ENCODE measurements at regions not wholly inside any gene's neighbourhood (a gene's known extent, or its start where the extent isn't known, plus 50 kb on each side); places are given as distances from the start of the nearest gene placed in this dataset.
A peak's percentile ranks its signal among the peaks of the same experiment; 100 is the strongest.
"Not testable (repeated sequence)": the region's sequence is repeated elsewhere in the genome, so short reads cannot be mapped to it uniquely, and the experiment has no call there.

GRCh38 chr6:27795697-27796494 is 116.3 kb downstream of the OR2B2 start:
- H3K4me1 ChIP-seq = peaks cover 8% of the 10 kb centered on the region
- no peaks in the 10 kb centered on the region for H3K27me3 ChIP-seq
- intact Hi-C loops (cut with DNase I) = loop anchor here (5.0 kb wide), 2 partner anchors 39 to 101 kb away; no protein-coding TSS in a partner anchor
- no peaks in the 10 kb centered on the region for H3K36me3 ChIP-seq
- no peak overlapping the region for H3K4me3 ChIP-seq
- no peak overlapping the region for H3K27ac ChIP-seq
- no peak overlapping the region for H3K9ac ChIP-seq (ENCODE audit: low read depth in 2 of 2, low read length in 2 of 2)
- peak; percentile 88 for DNase-seq
- no peaks in the 10 kb centered on the region for H3K9me3 ChIP-seq
- TF ChIP-seq CTCF (IDR thresholded peaks at IDR 0.05) = peak; percentile 88

- Histone ChIP-seq H3K36me3 (no peaks in the 10 kb centered on the region), H3K4me1 (peaks cover 8% of the 10 kb centered on the region), H3K9me3 (no peaks in the 10 kb centered on the region), H3K4me3 (peak overlapping the region; percentile 38), H3K9ac (ENCODE audit: low read depth in 2 of 2, low read length in 2 of 2) (peak overlapping the region; percentile 33 to 74), H3K27ac (peak overlapping the region; percentile 79), H3K27me3 (no peaks in the 10 kb centered on the region)
- peak; percentile 53 for DNase-seq
- intact Hi-C loops (cut with DNase I) = no loop called here
- no peak for TF ChIP-seq CTCF (IDR thresholded peaks at IDR 0.05)
These were observed 120.8 kb downstream of the OR2B2 start for GRCh38 chr6:27791182-27791943.

- H3K9ac ChIP-seq (ENCODE audit: low read depth in 2 of 2, low read length in 2 of 2); H3K27ac ChIP-seq; H3K4me3 ChIP-seq; H3K4me1 ChIP-seq; H3K9me3 ChIP-seq; DNase-seq; intact Hi-C loops (cut with DNase I); H3K27me3 ChIP-seq; H3K36me3 ChIP-seq: not testable (repeated sequence)
These were observed 123.8 kb downstream of the OR2B2 start for GRCh38 chr6:27788376-27788775.

- Histone ChIP-seq H3K4me3 (no peak overlapping the region), H3K9ac (ENCODE audit: low read depth in 2 of 2, low read length in 2 of 2) (no peak overlapping the region), H3K27me3 (no peaks in the 10 kb centered on the region), H3K4me1 (no peaks in the 10 kb centered on the region), H3K9me3 (no peaks in the 10 kb centered on the region), H3K27ac (no peak overlapping the region), H3K36me3 (no peaks in the 10 kb centered on the region)
- DNase-seq = no peak
- intact Hi-C loops (cut with DNase I) = no loop called here
- no peak for TF ChIP-seq CTCF (IDR thresholded peaks at IDR 0.05)
These were observed 126.1 kb downstream of the OR2B2 start for GRCh38 chr6:27786048-27786447.

GRCh38 chr6:27785294-27785693 is 126.9 kb downstream of the OR2B2 start:
- H3K9ac ChIP-seq (ENCODE audit: low read depth in 2 of 2, low read length in 2 of 2) = no peak overlapping the region
- H3K36me3 ChIP-seq = no peaks in the 10 kb centered on the region
- no peak overlapping the region for H3K4me3 ChIP-seq
- intact Hi-C loops (cut with DNase I) = no loop called here
- no peaks in the 10 kb centered on the region for H3K9me3 ChIP-seq
- no peaks in the 10 kb centered on the region for H3K27me3 ChIP-seq
- no peak for TF ChIP-seq CTCF (IDR thresholded peaks at IDR 0.05)
- peak overlapping the region; percentile 56 for H3K27ac ChIP-seq
- DNase-seq = no peak
- H3K4me1 ChIP-seq = no peaks in the 10 kb centered on the region

GRCh38 chr6:27782748-27783147 is 129.4 kb downstream of the OR2B2 start:
- no peak for TF ChIP-seq CTCF (IDR thresholded peaks at IDR 0.05)
- intact Hi-C loops (cut with DNase I) = no loop called here
- Histone ChIP-seq H3K9ac (ENCODE audit: low read depth in 2 of 2, low read length in 2 of 2) (peak overlapping the region in 1 of 2 donors; percentile 71), H3K4me1 (no peaks in the 10 kb centered on the region), H3K36me3 (no peaks in the 10 kb centered on the region), H3K27ac (peak overlapping the region; percentile 86), H3K27me3 (no peaks in the 10 kb centered on the region), H3K9me3 (no peaks in the 10 kb centered on the region), H3K4me3 (no peak overlapping the region)
- DNase-seq = peak; percentile 44
